ENCODE measurements at regions not wholly inside any gene's neighbourhood (a gene's known extent, or its start where the extent isn't known, plus 50 kb on each side); places are given as distances from the start of the nearest gene placed in this dataset.
A peak's percentile ranks its signal among the peaks of the same experiment; 100 is the strongest.

DNA sequence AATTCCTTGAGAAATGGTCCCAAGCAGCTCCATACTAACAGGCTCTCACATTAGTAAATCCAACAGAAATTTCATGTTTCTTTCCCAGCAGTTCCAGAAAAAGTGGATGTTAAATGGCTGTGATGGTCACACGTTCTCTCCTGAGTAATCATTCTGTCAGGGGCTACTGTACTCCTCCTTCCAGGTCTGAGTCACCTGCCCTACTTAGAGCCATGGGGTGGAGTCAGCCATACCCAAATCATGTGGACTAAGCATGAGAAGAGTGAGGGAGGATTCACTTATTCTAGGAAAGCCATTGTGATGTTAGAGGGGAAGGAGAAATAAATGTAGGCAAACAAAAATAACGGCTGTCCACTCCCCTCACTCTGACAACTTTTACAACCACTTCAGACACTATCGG is 547.2 kb downstream of the CSNK1G3 start:
- no peak for DNase-seq (ENCODE audit: low read depth, low spot score)
- H3K4me3 ChIP-seq (replicated peaks in 1 of 2; ENCODE audit: low read depth in 1 of 2, low read length in 2 of 2), result no peak overlapping the region
- ChIA-PET CTCF (no interaction called here), POLR2A (no interaction called here), RAD21 (ENCODE audit: low non-redundant PET in 1 of 2, low total read pairs in 2 of 2, uncharacterized antibody in 2 of 2, unreplicated experiment in 2 of 2) (no interaction called here)
- no peaks in the 10 kb centered on the region for H3K9me2 ChIP-seq (ENCODE audit: insufficient read depth)
- no peak overlapping the region for H3K9ac ChIP-seq (ENCODE audit: low read length)
- no TSS peak for BruUV-seq (replicated peaks)
- no peaks in the 10 kb centered on the region for H3K27me3 ChIP-seq (ENCODE audit: insufficient read depth, low read length)
- no peaks in the 10 kb centered on the region for H3K36me3 ChIP-seq (ENCODE audit: control insufficient read depth in 1 of 2, insufficient read depth in 2 of 2, low read length in 2 of 2)
- no peaks in the 10 kb centered on the region for H3K9me3 ChIP-seq (ENCODE audit: control insufficient read depth in 1 of 2, insufficient read depth in 1 of 2, low read depth in 1 of 2, low read length in 2 of 2)
- no peaks in the 10 kb centered on the region for H4K20me1 ChIP-seq (ENCODE audit: insufficient read depth)
- H3K79me2 ChIP-seq (ENCODE audit: insufficient read depth, low read length), result no peaks in the 10 kb centered on the region
- H3K27ac ChIP-seq (ENCODE audit: low read depth, low read length), result no peak overlapping the region
- intact Hi-C loops (cut with micrococcal nuclease), result no loop called here
- 0 out of 4 replicates have a peak, but pooled peaks cover 0 to 5% of the 10 kb centered on the region in 2 experiments for H3K4me1 ChIP-seq (ENCODE audit: control insufficient read depth in 1 of 2, insufficient read depth in 2 of 2, low read length in 2 of 2)
- TF ChIP-seq TCF7L2 (IDR thresholded peaks at IDR 0.05; ENCODE audit: borderline replicate concordance, extremely low read depth, insufficient read depth, insufficient read length) (no peak), CBX3 (IDR thresholded peaks at IDR 0.05; ENCODE audit: low read depth) (no peak), JUND (IDR thresholded peaks at IDR 0.05) (no peak), POLR2AphosphoS5 (IDR thresholded peaks at IDR 0.05; ENCODE audit: low read depth, low read length) (no peak), SRF (IDR thresholded peaks at IDR 0.05; ENCODE audit: low read depth) (no peak), EGR1 (IDR thresholded peaks at IDR 0.05; ENCODE audit: low read depth) (no peak)
- TF ChIP-seq, protein P1, sequence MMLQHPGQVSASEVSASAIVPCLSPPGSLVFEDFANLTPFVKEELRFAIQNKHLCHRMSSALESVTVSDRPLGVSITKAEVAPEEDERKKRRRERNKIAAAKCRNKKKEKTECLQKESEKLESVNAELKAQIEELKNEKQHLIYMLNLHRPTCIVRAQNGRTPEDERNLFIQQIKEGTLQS (IDR thresholded peaks at IDR 0.05), result no peak
- ATAC-seq, result peak; percentile 49; the same call in 1 of the 2 replicates
- H2AFZ ChIP-seq (ENCODE audit: low read depth, low read length, poor library complexity, severe bottlenecking), result no peak overlapping the region
- H3K4me2 ChIP-seq (ENCODE audit: low read length), result no peak overlapping the region

GRCh38 chr5:124057724-124058231 is 545.8 kb downstream of the CSNK1G3 start:
- Histone ChIP-seq H4K20me1 (ENCODE audit: insufficient read depth) (no peaks in the 10 kb centered on the region), H3K4me1 (ENCODE audit: control insufficient read depth in 1 of 2, insufficient read depth in 2 of 2, low read length in 2 of 2) (0 out of 4 replicates have a peak, but pooled peaks cover 0 to 5% of the 10 kb centered on the region in 2 experiments), H3K9me3 (ENCODE audit: control insufficient read depth in 1 of 2, insufficient read depth in 1 of 2, low read depth in 1 of 2, low read length in 2 of 2) (no peaks in the 10 kb centered on the region), H3K79me2 (ENCODE audit: insufficient read depth, low read length) (no peaks in the 10 kb centered on the region), H3K27me3 (ENCODE audit: insufficient read depth, low read length) (no peaks in the 10 kb centered on the region), H3K4me3 (replicated peaks in 1 of 2; ENCODE audit: low read depth in 1 of 2, low read length in 2 of 2) (no peak overlapping the region), H3K9ac (ENCODE audit: low read length) (no peak overlapping the region), H2AFZ (ENCODE audit: low read depth, low read length, poor library complexity, severe bottlenecking) (no peak overlapping the region), H3K4me2 (ENCODE audit: low read length) (no peak overlapping the region), H3K9me2 (ENCODE audit: insufficient read depth) (no peaks in the 10 kb centered on the region), H3K36me3 (ENCODE audit: control insufficient read depth in 1 of 2, insufficient read depth in 2 of 2, low read length in 2 of 2) (no peaks in the 10 kb centered on the region), H3K27ac (ENCODE audit: low read depth, low read length) (no peak overlapping the region)
- POLR2A ChIA-PET, result no interaction called here
- CTCF ChIA-PET, result no interaction called here
- intact Hi-C loops (cut with micrococcal nuclease), result no loop called here
- ATAC-seq, result no peak
- BruUV-seq (replicated peaks), result no TSS peak
- DNase-seq (ENCODE audit: low read depth, low spot score), result no peak
- TF ChIP-seq SP1 (IDR thresholded peaks at IDR 0.05; ENCODE audit: low read depth) (no peak), FOSL1 (IDR thresholded peaks at IDR 0.05; ENCODE audit: low read depth) (no peak), YY1 (IDR thresholded peaks at IDR 0.05; ENCODE audit: extremely low read depth, insufficient replicate concordance, low read depth, low read length) (no peak), JUND (IDR thresholded peaks at IDR 0.05) (no peak)
- TF ChIP-seq, protein P2, sequence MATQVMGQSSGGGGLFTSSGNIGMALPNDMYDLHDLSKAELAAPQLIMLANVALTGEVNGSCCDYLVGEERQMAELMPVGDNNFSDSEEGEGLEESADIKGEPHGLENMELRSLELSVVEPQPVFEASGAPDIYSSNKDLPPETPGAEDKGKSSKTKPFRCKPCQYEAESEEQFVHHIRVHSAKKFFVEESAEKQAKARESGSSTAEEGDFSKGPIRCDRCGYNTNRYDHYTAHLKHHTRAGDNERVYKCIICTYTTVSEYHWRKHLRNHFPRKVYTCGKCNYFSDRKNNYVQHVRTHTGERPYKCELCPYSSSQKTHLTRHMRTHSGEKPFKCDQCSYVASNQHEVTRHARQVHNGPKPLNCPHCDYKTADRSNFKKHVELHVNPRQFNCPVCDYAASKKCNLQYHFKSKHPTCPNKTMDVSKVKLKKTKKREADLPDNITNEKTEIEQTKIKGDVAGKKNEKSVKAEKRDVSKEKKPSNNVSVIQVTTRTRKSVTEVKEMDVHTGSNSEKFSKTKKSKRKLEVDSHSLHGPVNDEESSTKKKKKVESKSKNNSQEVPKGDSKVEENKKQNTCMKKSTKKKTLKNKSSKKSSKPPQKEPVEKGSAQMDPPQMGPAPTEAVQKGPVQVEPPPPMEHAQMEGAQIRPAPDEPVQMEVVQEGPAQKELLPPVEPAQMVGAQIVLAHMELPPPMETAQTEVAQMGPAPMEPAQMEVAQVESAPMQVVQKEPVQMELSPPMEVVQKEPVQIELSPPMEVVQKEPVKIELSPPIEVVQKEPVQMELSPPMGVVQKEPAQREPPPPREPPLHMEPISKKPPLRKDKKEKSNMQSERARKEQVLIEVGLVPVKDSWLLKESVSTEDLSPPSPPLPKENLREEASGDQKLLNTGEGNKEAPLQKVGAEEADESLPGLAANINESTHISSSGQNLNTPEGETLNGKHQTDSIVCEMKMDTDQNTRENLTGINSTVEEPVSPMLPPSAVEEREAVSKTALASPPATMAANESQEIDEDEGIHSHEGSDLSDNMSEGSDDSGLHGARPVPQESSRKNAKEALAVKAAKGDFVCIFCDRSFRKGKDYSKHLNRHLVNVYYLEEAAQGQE (IDR thresholded peaks at IDR 0.05; ENCODE audit: low read depth), result no peak
- RAD21 ChIA-PET (ENCODE audit: low non-redundant PET in 1 of 2, low total read pairs in 2 of 2, uncharacterized antibody in 2 of 2, unreplicated experiment in 2 of 2), result no interaction called here

Data from HCT116 (cell line).